GM21737 (cell line): ENCODE measurements at regions not wholly inside any gene's neighbourhood (a gene's known extent, or its start where the extent isn't known, plus 50 kb on each side); places are given as distances from the start of the nearest gene placed in this dataset.
"Not testable (repeated sequence)": the region's sequence is repeated elsewhere in the genome, so short reads cannot be mapped to it uniquely, and the experiment has no call there.

Experiments used
- ATAC-seq: cut with Tn5 transposase; IDR thresholded peaks from one replicate; pipeline ENCODE4 v1.9.1; 2021; ENCODE audit warnings: mild to moderate bottlenecking, moderate library complexity; ENCODE audit not compliant: unreplicated experiment

DNA sequence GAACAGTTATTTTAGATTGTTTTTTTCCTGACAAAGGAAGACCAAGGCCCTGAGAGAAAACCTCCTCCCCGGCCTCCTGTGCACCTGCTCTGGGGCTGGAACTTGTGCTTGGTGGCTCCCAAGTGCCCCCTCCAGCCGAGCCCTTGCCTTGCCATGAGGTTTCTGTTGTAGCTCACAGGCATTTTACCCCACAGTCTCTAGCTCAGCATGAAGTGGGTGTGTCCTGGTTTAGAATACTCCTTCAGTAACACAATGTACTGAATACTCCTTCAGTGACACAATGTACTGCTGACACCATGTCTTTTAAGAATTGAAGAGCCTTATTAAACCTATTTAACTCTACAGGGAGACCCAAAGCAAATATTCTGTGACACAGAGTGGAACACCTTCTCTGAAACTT, 116.1 kb downstream of the OR4M2 start:
- not testable (repeated sequence) for ATAC-seq

DNA sequence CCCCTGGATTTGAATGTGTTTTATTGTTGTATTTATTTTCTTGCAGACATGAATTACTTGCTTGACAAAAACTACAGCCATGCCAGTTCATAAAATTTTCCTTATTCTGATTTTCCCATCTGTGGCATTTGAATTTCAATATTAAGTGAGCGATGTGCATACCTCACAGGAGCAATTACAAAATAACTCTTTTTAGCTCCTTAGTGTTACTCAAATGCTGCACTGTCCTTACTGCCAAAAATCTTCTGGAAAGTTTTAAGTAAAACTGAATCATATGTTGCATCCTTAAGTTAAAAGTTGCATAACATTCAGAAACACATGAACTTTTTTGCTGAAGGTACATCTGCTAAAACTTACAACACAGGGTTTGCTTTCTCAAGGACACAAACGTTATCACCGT, 120.1 kb downstream of the OR4M2 start:
- ATAC-seq: not testable (repeated sequence)

DNA sequence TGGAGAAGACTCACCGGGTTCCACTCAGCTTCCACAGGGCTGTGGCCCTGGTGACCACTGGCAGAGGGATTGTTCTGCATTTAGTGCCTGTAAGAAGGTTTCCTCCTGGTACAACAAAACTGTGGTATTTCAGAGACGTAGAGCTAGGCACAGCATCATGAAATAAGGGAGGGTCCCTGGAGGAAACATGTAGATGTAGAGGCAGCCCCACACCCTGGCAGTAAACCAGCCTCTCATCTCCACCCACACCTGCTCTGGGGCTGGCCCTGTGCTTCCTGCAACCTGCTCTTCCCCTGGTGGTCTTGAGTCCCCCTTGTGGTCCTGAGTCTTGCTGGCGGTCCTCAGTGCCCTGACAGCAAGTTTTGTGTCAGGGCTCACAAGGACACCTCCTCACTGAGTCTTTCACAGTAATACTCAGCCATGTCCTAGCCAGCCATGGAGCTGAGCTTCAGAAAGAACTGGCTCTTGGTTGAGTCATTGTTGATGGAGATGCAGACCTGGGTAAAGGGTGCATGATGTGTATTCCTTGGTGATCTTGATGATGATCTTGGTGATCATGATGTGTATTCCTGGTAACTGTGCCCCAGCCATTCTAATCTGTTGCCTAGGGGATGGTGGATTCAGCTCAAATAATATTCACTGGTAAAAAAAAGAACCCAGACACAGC, 121.8 kb downstream of the OR4M2 start:
- not testable (repeated sequence) for ATAC-seq

DNA sequence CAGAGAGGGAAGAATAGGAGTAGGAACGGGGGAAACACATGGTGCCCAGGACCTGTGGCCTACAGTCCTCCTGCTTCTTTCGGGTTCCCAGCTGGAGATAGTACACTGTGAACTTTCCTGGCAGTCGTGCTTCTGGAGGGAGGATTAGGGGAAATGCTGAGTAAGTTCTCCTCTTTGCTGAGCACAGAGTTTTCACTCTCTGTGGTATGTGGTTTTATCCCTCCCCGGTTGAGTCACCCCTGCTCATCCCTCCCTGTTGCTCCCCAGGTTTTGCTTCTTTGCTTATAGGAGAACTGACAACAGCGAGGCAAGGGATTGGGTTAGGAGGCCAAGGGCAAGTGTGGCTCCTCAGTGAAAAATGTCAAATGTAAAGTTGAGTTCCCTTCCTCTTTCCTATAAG, 122.9 kb downstream of the OR4M2 start:
- ATAC-seq: not testable (repeated sequence)

DNA sequence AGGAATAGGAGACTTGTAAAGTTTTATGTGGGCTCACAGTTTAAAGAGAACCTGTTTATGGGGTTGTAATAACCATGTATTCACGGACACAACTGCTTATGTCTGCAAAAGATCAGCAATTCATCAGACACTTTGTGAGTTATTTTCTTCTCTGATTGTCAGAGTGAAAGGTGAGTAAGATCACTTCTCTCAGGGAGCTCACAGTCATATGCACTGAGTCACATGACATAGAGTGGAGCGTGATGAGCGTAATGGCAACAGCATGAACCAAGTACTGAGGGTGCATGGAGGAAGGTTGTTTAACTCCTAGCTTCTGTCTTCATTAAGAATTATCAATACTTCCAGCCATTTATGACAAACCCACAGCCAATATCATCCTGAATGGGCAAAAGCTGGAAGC, 128.8 kb downstream of the OR4M2 start:
- ATAC-seq: not testable (repeated sequence)

- not testable (repeated sequence) for ATAC-seq
Measured at GRCh38 chr15:22222596-22222995, 142.3 kb downstream of the OR4M2 start.

GRCh38 chr15:22224241-22224671, 143.9 kb downstream of the OR4M2 start:
- no peak for ATAC-seq

DNA sequence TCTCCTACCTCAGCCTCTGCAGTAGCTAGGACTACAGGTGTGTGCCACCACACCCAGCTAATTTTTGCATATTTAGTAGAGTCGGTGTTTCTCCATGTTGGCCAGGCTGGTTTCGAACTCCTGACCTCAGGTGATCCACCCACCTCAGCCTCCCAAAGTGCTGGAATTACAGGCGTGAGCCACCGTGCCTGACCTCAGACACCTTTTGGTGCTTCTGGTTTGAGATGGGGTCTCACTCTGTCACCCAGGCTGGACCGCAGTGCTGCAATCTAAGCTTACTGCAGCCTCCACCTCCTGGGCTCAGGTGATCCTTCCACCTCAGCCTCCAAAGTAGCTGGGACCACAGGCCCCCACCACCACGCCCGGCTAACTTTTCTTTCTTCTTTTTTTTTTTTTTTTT, 144.6 kb downstream of the OR4M2 start:
- not testable (repeated sequence) for ATAC-seq

DNA sequence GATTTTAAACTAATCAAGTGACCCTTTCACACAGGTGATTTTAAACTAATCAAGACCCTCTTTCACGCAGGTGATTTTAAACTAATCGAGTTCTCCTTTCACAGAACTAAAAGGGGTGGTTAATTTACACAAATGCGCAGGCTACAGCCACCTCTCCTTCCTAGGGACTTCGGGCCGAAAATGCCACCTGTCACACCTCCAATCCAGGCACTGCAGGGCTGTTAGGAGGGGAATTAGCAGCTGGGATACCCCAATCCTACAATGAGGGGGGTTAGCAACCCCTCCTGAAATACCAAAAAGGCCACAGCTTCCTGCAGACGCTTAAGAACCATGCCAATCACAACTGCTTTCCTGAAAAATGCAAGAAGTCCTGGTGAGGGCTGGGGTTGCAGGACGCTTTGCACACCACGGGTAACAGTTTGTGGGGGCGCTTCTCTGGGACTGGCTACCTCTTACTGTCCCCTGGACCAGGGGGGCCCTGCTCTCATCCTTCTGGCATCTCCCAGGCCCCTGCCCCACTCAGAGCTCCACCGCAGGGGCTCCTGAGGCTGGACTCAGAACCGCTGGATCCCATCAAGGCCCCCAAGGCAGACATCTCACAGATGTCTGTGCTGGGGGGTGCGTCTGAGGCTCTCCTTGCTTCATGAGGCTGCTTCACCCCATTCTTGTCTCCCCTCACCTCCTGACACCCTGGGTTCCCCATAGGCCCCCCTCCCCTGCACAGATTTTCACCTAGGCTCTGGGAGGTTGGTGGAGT, 145.9 kb downstream of the OR4M2 start:
- no peak for ATAC-seq

DNA sequence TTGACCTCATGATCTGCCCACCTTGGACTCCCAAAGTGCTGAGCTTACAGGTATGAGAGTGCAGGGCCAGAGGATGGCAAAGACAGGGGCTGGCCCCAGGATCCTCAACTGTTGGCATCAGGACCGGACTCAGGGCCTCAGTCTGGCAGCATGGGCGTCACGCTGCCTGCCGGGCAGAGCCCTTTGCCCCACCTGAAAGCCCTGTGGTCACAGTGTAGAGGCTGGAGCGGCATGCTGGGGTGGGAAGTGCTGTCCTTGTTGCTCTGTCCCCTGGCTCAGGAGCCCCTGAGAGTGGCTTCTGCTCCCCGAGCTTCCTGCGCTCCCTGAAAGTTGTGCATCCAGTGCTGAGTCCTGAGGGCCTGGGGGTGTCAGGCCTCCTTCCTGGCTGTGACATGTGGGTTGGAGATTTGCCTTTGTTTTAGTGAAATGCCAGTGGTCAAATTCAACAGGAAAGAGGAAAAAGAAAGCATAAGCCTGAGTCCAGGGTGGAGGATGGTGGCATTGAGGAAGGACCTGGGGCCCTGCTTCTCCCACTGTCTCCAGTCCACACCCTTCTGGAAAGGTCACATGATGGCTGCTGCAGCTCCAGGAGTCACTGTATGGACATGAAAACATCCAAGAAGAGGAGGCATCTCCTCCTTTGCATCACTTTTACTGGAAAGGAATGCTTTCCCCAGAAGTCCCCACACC, 147.2 kb downstream of the OR4M2 start:
- ATAC-seq: no peak

DNA sequence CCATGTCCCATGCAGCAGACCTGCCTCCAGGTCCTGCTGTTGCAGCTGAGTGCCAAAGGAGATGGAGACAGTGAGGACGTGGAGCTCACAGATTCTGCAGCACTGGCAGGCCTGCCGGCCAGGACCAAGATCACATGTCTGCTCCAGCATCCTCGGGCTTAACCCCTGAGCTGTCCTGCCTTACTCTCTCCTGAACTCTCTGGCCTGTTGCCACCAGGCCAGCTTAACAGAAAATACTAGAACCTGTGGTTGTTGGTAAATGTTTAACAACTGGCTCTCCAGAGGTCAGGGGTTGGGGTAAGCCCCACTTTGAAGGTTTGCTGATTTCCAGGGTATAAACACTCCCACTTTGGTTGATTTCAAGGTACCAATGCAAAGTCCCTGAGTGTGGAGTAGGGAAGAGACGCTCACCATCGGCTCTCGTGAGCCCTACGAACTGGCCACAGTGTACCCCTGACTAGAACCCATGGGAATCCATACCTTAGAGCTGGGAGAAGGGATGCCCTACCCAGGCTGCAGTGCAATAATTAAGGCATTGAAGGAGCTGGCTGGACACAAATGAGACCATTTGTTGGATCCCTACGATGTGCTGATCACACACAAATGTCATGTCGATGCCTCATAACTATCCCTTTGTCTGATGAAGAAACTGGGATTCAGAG, 147.9 kb downstream of the OR4M2 start:
- ATAC-seq: no peak

GRCh38 chr15:22229990-22230819, 149.9 kb downstream of the OR4M2 start:
- no peak for ATAC-seq

GRCh38 chr15:22231603-22232002, 151.3 kb downstream of the OR4M2 start:
- ATAC-seq: no peak

- ATAC-seq: no peak
Measured at GRCh38 chr15:22232675-22233074, 152.3 kb downstream of the OR4M2 start.

DNA sequence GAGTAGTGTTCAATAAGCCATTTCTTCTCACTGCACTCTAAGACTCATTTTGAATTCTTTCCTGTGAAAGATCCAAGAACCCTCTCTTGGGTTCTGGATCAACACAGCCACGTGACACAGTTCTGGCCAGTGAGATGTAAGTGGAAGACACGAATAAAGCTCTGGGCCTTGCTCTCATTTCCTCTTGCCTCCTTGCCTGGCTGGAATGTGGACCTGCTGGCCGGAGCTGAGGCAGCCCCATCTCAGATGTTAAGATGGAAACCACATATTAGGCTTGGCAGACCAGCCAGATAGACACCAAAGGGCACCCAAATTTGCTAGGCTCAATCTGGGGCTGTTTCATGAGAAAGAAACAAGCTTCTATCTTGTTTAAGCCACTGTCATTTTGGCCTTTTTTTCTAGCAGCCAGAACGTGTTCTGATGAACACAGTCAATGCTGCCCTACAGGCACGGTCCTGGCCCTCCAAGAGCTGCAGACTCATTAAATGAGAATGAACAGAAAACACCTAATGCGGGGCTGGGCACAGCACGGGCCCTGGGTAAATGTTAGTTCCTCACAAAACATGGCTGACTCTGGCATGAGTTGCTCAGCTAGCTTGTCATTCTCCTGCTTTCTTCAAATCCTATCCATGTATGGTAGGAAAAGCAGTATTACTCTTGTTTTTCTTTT, 155.1 kb downstream of the OR4M2 start:
- not testable (repeated sequence) for ATAC-seq

- no peak for ATAC-seq
Measured at GRCh38 chr15:22236469-22236868, 156.1 kb downstream of the OR4M2 start.

- ATAC-seq: no peak
Measured at GRCh38 chr15:22237891-22238275, 157.6 kb downstream of the OR4M2 start.

GRCh38 chr15:22238276-22238958, 158.1 kb downstream of the OR4M2 start:
- ATAC-seq: not testable (repeated sequence)
